HEK293 (cell line): ENCODE measurements at regions not wholly inside any gene's neighbourhood (a gene's known extent, or its start where the extent isn't known, plus 50 kb on each side); places are given as distances from the start of the nearest gene placed in this dataset.

Experiments
- KLF10 ChIP-seq: fragments of 450-650 bp; IDR thresholded peaks from 2 replicates; pipeline ENCODE4 v1.5.1; 2018; ENCODE audit warnings: missing biosample characterization, mild to moderate bottlenecking, missing genetic modification characterization
- ZBTB20 ChIP-seq: fragments of 450-650 bp; formaldehyde crosslinking; IDR thresholded peaks from 2 replicates; pipeline ENCODE4 v1.5.1; 2016; ENCODE audit warnings: missing biosample characterization, missing genetic modification characterization
- ZFP3 ChIP-seq: fragments of 450-650 bp; formaldehyde crosslinking; IDR thresholded peaks from 2 replicates; pipeline ENCODE4 v1.5.1; 2016; ENCODE audit warnings: low read depth, missing biosample characterization, missing genetic modification characterization
- ZNF121 ChIP-seq: fragments of 450-650 bp; formaldehyde crosslinking; IDR thresholded peaks from 2 replicates; pipeline ENCODE4 v1.5.1; 2016; ENCODE audit warnings: missing biosample characterization, missing genetic modification characterization
- ZNF133 ChIP-seq: fragments of 450-650 bp; formaldehyde crosslinking; IDR thresholded peaks from 2 replicates; pipeline ENCODE4 v1.5.1; 2016; ENCODE audit warnings: missing biosample characterization, missing genetic modification characterization
- ZNF311 ChIP-seq: fragments of 450-650 bp; formaldehyde crosslinking; IDR thresholded peaks from 2 replicates; pipeline ENCODE4 v1.5.1; 2017; ENCODE audit warnings: missing biosample characterization, missing genetic modification characterization, borderline replicate concordance
- ZNF707 ChIP-seq: fragments of 450-650 bp; formaldehyde crosslinking; IDR thresholded peaks from 2 replicates; pipeline ENCODE4 v1.5.1; 2016; ENCODE audit warnings: missing biosample characterization, missing genetic modification characterization
- ZXDB ChIP-seq: fragments of 450-650 bp; formaldehyde crosslinking; IDR thresholded peaks from 2 replicates; pipeline ENCODE4 v1.5.1; 2016; ENCODE audit warnings: missing biosample characterization, missing genetic modification characterization
- TF ChIP-seq, protein P1 (sequence below): fragments of 450-650 bp; formaldehyde crosslinking; IDR thresholded peaks from 2 replicates; pipeline ENCODE4 v1.5.1; 2016; ENCODE audit warnings: missing biosample characterization, missing genetic modification characterization
- TF ChIP-seq, protein P2 (sequence below): fragments of 450-650 bp; formaldehyde crosslinking; IDR thresholded peaks from 2 replicates; pipeline ENCODE4 v1.5.1; 2016; ENCODE audit warnings: missing biosample characterization, missing genetic modification characterization
- TF ChIP-seq, protein P3 (sequence below): fragments of 450-650 bp; formaldehyde crosslinking; IDR thresholded peaks from 2 replicates; pipeline ENCODE4 v1.5.1; 2016; ENCODE audit warnings: missing biosample characterization, missing genetic modification characterization
- TF ChIP-seq, protein P4 (sequence below): fragments of 450-650 bp; formaldehyde crosslinking; IDR thresholded peaks from 2 replicates; pipeline ENCODE4 v1.5.1; 2016; ENCODE audit warnings: missing biosample characterization, missing genetic modification characterization, low read depth
- TF ChIP-seq, protein P5 (sequence below): fragments of 450-650 bp; formaldehyde crosslinking; optimal IDR thresholded peaks from 2 replicates; pipeline ENCODE3; 2016; ENCODE audit warnings: missing biosample characterization, mild to moderate bottlenecking, missing genetic modification characterization
- TF ChIP-seq, protein P6 (sequence below): fragments of 450-650 bp; formaldehyde crosslinking; conservative IDR thresholded peaks from 2 replicates; pipeline ENCODE4 v1.5.1; 2016; ENCODE audit warnings: low read depth, missing biosample characterization, missing genetic modification characterization

DNA sequence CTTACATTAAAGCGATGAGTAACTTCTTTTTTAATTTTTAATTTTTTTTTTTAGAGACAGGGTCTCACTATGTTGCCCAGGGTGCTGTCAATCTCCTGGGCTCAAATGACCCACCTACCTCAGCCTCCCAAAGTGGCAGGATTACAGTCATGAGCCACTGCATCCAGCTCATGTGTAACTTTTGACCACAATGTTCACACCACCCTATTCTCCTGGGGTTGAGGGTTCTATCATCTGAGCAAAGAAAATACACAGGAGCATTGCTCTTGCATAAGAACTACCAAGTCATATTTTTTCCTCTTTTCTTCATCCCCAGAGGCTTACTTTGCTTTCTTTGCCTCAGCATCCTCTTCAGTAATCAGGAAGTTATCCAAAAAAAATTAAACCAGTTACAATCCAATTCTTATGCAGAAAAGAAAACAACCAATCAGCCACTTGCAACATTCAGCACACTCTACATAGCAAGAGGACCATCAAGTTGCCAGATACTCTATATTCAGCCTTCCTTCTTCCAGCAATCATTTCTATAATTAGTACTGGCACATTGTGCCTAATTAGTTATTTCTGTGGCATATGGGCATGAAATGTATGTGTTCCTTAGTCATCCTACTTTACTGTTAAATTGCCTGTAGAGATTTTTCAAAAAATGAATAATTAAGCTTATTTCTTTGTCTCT, 345.6 kb downstream of the AKAIN1 start:
- no peak for TF ChIP-seq ZNF311 (tag by site-specific recombination)
- TF ChIP-seq, protein P1, sequence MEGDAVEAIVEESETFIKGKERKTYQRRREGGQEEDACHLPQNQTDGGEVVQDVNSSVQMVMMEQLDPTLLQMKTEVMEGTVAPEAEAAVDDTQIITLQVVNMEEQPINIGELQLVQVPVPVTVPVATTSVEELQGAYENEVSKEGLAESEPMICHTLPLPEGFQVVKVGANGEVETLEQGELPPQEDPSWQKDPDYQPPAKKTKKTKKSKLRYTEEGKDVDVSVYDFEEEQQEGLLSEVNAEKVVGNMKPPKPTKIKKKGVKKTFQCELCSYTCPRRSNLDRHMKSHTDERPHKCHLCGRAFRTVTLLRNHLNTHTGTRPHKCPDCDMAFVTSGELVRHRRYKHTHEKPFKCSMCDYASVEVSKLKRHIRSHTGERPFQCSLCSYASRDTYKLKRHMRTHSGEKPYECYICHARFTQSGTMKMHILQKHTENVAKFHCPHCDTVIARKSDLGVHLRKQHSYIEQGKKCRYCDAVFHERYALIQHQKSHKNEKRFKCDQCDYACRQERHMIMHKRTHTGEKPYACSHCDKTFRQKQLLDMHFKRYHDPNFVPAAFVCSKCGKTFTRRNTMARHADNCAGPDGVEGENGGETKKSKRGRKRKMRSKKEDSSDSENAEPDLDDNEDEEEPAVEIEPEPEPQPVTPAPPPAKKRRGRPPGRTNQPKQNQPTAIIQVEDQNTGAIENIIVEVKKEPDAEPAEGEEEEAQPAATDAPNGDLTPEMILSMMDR (tag by site-specific recombination) = no peak
- TF ChIP-seq, protein P2, sequence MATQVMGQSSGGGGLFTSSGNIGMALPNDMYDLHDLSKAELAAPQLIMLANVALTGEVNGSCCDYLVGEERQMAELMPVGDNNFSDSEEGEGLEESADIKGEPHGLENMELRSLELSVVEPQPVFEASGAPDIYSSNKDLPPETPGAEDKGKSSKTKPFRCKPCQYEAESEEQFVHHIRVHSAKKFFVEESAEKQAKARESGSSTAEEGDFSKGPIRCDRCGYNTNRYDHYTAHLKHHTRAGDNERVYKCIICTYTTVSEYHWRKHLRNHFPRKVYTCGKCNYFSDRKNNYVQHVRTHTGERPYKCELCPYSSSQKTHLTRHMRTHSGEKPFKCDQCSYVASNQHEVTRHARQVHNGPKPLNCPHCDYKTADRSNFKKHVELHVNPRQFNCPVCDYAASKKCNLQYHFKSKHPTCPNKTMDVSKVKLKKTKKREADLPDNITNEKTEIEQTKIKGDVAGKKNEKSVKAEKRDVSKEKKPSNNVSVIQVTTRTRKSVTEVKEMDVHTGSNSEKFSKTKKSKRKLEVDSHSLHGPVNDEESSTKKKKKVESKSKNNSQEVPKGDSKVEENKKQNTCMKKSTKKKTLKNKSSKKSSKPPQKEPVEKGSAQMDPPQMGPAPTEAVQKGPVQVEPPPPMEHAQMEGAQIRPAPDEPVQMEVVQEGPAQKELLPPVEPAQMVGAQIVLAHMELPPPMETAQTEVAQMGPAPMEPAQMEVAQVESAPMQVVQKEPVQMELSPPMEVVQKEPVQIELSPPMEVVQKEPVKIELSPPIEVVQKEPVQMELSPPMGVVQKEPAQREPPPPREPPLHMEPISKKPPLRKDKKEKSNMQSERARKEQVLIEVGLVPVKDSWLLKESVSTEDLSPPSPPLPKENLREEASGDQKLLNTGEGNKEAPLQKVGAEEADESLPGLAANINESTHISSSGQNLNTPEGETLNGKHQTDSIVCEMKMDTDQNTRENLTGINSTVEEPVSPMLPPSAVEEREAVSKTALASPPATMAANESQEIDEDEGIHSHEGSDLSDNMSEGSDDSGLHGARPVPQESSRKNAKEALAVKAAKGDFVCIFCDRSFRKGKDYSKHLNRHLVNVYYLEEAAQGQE (tag by site-specific recombination) = no peak
- TF ChIP-seq, protein P3, sequence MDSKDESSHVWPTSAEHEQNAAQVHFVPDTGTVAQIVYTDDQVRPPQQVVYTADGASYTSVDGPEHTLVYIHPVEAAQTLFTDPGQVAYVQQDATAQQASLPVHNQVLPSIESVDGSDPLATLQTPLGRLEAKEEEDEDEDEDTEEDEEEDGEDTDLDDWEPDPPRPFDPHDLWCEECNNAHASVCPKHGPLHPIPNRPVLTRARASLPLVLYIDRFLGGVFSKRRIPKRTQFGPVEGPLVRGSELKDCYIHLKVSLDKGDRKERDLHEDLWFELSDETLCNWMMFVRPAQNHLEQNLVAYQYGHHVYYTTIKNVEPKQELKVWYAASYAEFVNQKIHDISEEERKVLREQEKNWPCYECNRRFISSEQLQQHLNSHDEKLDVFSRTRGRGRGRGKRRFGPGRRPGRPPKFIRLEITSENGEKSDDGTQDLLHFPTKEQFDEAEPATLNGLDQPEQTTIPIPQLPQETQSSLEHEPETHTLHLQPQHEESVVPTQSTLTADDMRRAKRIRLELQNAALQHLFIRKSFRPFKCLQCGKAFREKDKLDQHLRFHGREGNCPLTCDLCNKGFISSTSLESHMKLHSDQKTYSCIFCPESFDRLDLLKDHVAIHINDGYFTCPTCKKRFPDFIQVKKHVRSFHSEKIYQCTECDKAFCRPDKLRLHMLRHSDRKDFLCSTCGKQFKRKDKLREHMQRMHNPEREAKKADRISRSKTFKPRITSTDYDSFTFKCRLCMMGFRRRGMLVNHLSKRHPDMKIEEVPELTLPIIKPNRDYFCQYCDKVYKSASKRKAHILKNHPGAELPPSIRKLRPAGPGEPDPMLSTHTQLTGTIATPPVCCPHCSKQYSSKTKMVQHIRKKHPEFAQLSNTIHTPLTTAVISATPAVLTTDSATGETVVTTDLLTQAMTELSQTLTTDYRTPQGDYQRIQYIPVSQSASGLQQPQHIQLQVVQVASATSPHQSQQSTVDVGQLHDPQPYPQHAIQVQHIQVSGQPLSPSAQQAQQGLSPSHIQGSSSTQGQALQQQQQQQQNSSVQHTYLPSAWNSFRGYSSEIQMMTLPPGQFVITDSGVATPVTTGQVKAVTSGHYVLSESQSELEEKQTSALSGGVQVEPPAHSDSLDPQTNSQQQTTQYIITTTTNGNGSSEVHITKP = no peak
- no peak for TF ChIP-seq ZXDB
- TF ChIP-seq KLF10 (tag by site-specific recombination) = no peak
- TF ChIP-seq, protein P4, sequence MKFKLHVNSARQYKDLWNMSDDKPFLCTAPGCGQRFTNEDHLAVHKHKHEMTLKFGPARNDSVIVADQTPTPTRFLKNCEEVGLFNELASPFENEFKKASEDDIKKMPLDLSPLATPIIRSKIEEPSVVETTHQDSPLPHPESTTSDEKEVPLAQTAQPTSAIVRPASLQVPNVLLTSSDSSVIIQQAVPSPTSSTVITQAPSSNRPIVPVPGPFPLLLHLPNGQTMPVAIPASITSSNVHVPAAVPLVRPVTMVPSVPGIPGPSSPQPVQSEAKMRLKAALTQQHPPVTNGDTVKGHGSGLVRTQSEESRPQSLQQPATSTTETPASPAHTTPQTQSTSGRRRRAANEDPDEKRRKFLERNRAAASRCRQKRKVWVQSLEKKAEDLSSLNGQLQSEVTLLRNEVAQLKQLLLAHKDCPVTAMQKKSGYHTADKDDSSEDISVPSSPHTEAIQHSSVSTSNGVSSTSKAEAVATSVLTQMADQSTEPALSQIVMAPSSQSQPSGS (tag by site-specific recombination) = no peak
- TF ChIP-seq, protein P5, sequence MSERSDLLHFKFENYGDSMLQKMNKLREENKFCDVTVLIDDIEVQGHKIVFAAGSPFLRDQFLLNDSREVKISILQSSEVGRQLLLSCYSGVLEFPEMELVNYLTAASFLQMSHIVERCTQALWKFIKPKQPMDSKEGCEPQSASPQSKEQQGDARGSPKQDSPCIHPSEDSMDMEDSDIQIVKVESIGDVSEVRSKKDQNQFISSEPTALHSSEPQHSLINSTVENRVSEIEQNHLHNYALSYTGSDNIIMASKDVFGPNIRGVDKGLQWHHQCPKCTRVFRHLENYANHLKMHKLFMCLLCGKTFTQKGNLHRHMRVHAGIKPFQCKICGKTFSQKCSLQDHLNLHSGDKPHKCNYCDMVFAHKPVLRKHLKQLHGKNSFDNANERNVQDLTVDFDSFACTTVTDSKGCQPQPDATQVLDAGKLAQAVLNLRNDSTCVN (tag by site-specific recombination) = no peak
- no peak for TF ChIP-seq ZNF707 (tag by site-specific recombination)
- no peak for TF ChIP-seq ZNF133
- TF ChIP-seq ZBTB20 = no peak
- TF ChIP-seq, protein P6, sequence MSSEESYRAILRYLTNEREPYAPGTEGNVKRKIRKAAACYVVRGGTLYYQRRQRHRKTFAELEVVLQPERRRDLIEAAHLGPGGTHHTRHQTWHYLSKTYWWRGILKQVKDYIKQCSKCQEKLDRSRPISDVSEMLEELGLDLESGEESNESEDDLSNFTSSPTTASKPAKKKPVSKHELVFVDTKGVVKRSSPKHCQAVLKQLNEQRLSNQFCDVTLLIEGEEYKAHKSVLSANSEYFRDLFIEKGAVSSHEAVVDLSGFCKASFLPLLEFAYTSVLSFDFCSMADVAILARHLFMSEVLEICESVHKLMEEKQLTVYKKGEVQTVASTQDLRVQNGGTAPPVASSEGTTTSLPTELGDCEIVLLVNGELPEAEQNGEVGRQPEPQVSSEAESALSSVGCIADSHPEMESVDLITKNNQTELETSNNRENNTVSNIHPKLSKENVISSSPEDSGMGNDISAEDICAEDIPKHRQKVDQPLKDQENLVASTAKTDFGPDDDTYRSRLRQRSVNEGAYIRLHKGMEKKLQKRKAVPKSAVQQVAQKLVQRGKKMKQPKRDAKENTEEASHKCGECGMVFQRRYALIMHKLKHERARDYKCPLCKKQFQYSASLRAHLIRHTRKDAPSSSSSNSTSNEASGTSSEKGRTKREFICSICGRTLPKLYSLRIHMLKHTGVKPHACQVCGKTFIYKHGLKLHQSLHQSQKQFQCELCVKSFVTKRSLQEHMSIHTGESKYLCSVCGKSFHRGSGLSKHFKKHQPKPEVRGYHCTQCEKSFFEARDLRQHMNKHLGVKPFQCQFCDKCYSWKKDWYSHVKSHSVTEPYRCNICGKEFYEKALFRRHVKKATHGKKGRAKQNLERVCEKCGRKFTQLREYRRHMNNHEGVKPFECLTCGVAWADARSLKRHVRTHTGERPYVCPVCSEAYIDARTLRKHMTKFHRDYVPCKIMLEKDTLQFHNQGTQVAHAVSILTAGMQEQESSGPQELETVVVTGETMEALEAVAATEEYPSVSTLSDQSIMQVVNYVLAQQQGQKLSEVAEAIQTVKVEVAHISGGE (tag by site-specific recombination) = no peak
- no peak for TF ChIP-seq ZNF121 (tag by site-specific recombination)
- TF ChIP-seq ZFP3 (tag by site-specific recombination) = no peak
